NCI-H524 treated with DMSO at 0.1 percent for 48 hours (cell line): ENCODE measurements at regions not wholly inside any gene's neighbourhood (a gene's known extent, or its start where the extent isn't known, plus 50 kb on each side); places are given as distances from the start of the nearest gene placed in this dataset.
A peak's percentile ranks its signal among the peaks of the same experiment; 100 is the strongest.
"Not testable (repeated sequence)": the region's sequence is repeated elsewhere in the genome, so short reads cannot be mapped to it uniquely, and the experiment has no call there.

Source experiments
- DNase-seq: peaks from one replicate; lab custom pipeline; 2025; lab: John Stamatoyannopoulos, UW

DNA sequence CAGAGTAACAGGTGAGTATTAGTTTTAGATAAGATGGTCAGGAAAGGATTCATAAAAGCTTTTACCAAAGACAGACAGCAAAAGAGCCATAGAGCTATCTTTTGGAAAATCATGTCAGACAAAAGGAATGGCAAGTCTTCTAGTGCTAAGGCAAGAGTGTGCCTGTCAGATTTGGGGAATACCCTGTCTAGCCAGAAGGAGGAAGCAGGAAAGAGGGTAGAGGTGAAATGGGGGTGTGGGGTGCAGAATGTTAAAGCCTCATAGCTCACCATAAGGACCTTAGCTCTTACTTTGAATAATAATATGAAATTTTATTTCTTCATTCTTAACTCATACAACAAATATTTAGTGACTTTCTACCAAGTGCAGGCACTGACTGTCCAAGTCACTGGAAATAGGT, 512.1 kb upstream of the ROBO2 start:
- DNase-seq = no peak

DNA sequence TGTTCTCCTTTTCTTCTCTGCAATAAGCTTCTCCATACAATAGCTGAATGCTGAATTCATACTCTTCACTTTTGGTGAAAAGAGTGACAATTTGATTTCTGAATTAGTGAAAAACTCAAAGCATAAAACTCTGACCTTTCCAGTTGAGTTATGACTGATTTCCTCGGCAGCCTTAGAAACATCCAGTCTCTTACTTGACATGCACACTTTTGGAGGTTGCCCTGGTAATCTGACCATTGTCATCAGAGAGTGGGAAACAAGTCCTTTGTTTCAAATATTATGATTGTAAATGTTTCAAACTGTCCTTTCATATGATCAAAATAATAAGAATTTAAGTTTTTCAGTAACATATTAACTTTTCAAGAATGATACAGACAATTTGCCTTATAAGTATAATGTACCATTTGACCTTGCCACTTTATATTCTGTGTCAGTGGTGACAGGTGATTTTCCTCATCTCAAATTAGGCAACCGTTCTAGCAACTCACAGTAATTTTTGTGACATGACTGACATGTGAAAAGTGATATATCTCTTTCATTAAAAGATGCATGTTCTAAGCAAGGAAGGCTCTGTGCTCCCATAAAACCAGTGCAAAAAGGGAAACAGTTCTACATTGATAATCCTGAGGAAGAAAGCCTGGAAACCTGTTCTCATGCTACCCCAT, 507.6 kb upstream of the ROBO2 start:
- no peak for DNase-seq

DNA sequence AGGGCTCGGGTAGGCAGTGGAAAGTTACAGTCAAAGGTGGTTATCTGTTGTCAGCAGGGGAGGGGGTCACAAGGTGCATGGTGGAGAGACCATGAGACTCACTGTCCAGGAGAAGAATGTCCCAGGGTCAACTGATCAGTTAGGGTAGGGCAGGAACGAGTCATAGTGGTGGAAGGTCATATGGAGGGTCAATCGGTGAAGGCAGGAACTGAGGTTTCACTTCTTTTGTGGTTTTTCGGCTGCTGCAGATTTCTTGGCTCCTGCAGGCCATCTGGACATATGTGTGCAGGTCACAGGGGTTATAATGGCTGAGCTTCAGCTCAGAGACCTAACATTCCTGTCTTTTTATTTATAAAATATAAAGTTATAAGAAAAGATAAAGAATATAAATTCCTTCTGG, 506.2 kb upstream of the ROBO2 start:
- not testable (repeated sequence) for DNase-seq

DNA sequence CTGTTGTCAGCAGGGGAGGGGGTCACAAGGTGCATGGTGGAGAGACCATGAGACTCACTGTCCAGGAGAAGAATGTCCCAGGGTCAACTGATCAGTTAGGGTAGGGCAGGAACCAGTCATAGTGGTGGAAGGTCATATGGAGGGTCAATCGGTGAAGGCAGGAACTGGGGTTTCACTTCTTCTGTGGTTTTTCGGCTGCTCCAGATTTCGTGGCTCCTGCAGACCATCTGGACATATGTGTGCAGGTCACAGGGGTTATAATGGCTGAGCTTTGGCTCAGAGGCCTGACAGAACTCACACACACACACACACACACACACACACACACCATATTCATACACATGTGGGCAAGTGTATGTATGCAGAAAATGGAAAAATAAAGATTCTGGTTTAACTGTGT, 502.0 kb upstream of the ROBO2 start:
- not testable (repeated sequence) for DNase-seq

DNA sequence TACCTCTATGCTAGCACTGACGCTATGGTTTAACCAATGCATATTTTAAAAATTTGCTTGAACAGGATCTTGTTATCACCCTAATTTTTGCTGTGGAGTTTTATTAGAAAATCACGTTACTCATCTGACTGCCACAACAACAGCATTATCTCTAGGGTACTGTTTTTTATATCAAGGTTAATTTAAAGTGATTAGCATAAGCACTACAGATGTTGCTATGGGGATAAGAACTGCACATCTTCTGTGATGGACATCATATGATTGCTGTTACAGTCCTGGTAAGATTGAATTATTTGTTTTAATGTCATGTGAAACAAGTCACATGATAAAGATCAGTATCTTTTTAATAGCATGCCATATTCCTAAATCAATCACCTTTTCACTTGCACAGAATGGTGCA, 492.2 kb upstream of the ROBO2 start:
- DNase-seq = no peak

DNA sequence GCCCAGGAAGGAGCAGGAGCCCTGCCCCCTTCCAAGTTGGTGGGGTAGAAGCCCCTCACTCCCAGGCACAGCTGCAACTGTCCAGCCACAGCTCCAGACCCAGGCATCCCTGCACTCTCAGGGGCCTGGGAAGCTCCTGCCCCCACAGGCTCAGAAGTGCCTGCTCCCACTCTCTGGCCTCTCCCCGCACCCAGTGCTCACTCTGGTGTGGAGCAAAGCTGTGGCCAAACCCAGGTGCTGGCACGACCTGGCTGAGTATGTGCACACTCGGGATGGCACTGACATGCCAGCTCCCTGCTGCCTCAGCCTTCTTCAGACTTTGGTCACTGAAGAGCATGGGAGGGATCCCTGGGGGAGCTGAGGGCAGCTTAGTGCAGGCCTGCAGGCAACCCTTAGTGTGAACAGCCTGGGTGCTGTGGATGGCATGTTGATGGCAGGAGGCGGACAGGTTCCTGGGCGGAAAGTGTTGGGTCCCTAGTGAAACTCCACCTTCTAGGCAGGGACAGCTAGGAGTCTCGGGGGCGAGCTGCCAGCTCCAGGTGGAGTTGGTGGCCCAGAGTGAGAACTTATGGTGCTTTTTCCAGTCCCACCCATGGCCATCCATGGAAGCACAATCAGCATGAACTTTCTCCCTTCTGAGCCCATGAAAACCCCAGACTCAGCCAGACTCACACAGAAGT, 489.2 kb upstream of the ROBO2 start:
- no peak for DNase-seq

DNA sequence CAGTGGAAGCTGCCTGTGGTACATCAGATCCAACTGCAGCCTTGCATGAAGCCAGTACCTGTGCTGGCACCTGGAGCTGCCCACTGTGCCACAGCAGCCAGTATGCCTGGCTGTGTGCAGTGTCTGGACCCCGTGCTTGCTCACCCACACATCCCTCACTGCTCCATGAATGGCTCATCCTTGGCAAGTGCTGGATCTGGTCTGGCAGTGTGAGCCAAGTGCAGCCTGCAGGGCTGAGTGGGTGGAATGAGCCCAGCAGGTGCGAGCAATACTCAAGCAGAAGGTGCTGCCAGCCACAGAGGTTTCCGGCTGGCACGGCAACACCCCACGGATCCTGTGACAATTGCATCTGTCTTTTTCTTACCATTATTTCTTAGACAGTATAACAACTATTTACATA, 488.2 kb upstream of the ROBO2 start:
- no peak for DNase-seq

DNA sequence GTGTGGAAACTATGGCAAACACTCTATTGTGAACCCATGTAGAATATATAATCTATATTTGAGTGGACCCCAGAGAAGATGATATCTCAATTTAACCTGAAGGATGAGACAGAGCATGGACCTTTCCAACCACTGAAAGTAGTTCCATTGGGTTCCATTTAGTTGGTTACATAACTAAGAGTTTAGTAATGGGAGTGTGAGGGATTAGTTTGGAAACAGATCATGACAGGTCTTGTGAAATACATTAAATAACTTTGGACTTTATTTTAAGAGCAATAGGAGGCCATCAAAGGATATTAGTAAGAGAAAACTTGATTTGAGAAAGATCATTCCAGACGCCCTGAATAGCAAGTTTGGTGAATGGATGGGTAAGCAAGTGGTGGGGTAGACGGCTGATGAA, 487.2 kb upstream of the ROBO2 start:
- DNase-seq = no peak

DNA sequence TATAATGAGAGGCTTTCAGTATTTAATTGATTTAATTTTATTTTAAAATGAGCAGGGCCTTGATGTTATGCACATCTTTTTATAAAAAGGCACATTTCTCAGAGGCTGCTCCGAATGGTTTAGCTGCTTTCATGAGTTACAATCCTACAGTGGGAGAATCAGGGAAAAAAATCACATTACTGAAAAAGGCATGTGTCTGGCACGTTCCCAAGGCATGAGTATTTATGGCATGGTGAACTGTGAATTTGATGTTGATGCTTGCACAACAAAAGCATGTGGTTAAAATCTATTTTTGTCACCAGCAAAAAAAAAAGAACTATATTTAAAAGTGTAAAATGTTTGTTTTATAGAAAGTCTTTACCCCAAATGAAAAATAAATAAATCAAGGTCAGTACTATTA, 485.2 kb upstream of the ROBO2 start:
- DNase-seq = no peak

DNA sequence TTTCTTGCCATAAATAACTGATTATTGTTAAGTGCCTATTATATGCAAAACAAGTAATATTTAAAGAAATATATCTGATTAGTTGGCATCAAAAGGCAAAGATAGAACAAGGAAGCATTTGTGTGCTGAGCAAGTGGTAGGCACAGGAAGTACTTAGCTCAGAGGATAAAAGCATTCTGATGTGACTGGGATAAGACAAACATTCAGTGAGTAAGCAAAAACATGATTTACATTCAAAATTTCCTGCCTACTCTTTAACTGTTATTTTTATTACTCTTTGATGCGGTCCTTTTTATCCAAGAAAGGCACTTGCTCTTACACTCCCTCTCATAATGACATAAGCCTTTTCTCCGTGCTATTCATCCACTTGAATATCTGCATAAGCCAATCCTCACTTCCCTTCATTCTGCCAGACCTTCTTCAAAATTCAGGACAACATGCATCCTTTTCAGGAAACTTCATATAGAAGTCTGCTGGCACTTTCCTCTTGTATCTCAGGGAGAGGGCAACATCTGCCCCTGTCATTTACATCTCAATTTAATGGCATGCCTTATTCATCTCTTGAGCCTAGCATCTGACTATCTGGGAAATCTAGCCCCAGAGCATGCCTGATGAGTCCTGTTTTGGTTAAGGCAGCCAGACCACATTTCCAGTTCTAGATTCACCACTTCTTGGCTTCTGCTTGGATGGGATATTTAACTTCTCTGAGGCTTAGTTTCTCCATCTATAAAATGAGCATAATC, 478.2 kb upstream of the ROBO2 start:
- no peak for DNase-seq

DNA sequence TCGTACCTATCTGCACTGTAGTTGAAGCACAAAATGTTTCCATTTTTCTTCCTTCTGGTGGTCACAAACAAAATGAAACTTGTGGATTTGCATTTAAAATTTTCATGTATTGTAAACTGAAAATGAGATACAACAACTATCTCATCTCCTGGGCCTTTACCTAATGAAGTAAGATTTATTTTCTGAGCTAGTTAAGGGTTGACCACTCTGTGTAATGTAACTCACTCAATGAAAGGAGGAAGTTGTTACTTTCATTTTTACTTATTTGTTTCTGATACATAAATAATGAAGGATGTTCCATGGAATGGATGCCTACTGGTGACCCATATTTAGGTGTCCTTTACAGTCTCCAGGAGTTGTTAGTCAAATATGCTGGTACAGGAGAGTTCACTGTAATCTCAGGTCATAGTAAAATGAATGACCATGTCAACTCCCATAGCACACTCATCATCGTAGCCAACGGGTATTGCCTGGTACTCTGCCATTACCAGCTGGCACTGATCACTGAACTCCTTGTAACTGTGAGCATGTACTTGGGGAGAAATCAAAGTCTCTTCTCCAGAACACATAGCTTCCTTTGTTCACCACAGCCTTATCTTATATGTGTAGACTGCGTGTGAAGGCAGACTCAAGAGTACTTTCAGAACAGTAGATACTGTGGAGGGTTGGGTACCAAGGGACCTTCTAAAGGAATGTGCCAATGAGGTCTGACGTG, 474.2 kb upstream of the ROBO2 start:
- DNase-seq = no peak

DNA sequence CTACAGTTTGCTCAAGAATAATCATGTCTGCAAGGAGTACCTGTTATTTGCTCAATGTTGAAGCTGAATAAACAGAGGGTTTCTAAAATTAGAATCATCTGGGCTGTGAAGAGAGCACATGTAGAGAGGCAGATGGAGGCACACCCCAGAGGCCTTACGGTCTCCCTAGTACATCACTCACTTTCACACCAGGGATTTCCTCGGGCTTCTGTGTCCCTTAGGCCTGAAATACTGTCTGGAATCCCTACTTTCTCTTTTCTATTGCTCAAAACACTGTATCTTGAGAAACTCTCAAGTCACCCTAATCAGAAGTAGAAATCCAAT, 473.7 kb upstream of the ROBO2 start:
- DNase-seq = no peak

DNA sequence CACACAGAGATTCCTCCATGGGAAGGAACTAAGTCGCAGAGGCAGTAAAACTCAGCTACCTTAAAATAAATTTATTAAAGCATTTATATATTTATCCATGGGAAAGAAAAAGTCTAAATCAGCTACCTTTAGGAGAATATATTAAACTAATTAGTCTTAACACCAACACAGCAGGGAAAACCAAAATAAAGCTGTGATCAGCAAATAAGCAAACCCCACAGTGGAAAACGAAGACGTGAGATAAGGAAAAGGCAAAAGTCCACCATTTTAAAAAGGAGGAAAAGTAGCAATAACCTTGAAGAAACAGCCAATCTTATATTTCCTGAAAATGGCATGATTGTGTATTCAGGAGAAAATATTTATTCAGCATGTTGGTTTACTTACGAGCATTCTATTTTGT, 473.0 kb upstream of the ROBO2 start:
- no peak for DNase-seq

DNA sequence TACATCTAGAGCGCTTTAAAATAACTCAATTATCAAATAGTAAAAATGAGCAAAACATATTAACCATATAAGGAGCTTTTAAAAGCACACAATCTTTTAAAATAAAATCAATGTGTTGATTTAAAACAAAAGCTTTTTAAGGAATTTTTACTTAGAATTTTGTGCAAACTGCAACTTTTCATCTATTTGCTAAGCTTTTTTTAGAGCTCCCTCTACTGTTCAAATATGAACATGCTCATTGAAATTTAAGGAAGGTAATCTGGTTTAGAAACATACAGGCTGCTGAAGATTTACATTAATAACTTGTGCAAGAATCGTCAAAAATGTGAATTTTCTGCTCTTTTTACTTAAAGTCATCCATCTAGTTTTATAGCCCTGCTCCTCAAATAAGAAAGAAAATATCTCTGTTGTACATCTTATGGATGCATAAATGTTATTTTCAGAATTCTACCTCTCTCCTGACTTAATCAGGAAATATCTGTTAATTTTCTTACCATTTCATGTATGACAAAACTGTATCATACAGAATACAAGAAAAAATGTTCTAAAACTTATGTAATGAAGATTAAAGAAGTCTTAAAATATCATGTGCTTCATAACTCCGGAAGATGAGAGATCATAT, 469.4 kb upstream of the ROBO2 start:
- no peak for DNase-seq

DNA sequence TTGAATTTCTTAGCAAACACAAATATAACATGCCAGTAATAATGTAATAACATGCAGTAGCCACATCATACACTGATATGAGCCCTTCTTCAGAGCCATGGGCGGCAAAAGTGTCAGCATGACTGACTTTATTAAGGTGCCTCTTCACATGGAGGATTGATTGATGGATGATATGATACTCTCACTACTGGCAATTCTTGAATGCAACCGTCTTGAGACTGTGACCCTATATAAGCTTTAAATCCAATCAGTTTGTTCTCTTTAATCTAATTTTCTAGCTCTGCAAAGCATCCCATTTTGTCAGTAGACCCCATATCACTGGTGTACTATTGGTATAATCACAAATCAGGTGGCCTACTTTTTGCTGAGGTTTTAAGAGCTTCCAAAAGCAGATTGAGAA, 463.7 kb upstream of the ROBO2 start:
- no peak for DNase-seq

DNA sequence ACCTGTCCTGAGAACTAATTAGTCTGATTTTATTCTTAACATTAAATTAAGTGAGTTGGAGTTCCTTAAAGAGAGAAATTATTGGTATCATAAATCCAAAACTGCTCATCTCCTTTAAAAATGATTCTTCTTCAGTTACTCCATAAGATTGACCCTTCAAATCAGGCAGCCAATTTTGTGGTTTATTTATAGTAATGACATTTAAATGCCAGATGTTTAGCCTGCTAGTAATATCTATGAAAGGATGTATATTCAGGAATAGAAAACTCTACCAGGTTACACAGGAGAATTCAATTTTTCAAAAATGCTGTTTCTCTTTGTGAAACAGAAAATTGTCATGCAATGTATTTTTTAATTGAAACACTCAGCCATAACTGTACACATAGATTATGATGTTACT, 457.8 kb upstream of the ROBO2 start:
- DNase-seq = no peak

DNA sequence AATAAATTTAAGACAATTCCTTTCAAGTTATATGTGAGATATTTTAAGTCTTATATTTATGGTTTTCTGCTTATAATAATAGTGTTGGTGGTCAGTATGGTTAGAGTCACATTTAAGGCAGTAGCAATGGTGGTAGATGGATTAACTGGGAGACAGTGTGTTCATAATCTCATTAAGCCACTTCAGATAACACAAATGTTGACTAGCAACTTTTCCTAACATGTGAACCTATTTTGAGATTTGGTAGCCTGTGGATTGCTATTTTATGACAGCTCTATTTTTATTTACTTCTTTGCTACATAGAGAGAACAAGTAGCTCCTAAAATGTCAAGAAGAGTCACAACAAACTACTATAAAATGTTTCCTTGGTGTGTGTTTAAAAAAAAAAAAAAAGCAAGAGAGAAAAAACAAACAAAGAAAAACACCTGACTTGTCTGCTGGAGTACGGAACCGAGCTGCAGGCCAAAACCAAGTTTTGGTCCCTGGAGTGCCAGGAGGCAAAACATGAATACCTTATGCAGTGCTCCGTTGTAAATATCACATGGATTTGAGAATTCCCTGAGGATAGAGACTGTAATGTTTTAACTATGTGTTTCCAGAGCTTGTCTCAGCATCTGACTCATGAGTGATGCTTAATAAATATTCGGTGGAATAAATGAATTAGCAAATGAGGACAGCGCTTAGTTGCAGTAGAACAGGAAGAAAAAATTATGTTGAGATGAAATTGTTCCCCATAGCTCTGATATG, 457.1 kb upstream of the ROBO2 start:
- peak; percentile 6 for DNase-seq

DNA sequence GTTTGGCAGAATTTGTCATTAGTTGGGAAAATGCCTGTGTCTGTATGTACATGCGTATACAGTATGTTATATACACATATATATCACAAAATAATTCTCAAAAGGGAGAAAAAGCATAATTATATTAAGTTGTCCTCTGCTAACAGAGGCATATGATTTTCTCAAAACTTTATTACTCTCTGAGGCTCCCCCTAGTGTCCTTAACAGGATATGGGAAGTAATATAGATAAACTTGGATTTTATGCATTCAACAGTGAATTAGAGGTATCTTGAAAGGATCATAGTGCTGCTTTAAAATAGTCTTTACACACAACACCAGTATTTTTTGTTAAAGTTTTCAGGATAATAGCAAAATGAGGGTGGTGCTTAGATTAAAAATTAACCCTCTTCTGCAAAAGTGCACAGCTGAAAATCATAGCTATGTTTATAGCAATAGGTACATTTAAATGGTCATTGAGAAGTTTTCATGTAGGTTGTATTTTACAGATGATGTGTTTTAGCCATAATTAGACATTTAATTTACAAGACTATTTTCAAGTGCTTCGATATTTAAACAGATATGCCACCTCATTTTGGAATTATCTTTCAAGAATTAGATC, 454.0 kb upstream of the ROBO2 start:
- no peak for DNase-seq

DNA sequence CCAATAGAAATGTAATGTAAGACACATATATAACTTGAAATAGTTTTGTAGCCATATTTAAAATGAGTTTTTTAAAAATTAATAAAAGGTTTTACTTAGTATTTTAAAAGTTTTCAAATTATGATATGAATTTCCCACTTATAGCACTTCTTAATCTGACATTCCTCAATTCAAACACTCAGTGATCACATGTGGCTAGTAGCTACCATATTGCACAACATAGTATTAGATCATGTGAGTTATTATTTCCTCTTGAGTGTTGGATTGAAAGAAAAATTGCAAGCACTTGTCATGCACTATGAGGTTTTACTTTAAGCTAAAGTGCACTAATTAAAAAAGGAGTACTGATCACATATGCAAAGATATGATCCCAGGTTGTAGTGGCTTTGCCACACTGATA, 453.4 kb upstream of the ROBO2 start:
- no peak for DNase-seq

DNA sequence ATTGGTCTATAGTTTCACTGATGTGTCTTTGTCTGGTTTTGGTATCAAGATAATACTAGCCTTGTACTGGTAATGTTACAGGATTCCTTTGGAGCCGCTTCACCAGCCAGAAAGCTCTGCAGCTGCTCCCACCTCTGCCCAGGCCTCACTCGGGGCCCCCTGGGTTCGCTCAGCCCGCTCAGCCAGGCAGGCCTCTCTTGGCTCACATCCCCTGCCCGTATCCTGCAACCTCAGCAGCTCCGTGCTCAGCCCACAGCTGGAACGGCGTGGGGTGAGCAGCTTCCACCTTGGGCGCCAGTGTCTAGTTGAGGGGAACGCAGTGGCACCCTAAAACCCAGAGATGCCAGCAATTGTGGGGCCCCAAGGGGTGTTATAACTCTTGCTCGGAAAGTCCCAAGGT, 429.7 kb upstream of the ROBO2 start:
- DNase-seq = no peak

DNA sequence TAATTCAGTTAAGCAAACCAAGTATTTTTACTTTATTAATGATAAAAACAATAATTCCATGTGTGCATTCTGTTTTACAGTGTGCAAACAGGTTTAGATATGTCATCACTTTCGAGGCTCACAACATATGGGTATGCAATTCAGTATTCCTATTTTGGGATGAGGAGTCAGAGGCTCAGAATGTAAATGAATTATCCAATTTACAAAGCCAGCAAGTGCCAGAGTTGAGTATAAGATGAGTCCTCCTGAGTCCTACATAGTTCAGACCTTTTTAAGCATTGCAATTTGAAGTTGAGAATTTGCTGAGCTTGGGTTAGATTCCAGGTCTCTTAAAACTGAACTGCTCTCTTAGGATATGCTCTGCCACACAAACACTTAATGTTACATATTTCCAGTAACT, 424.2 kb upstream of the ROBO2 start:
- no peak for DNase-seq
